CD14-positive monocyte (primary cell): ENCODE measurements at regions not wholly inside any gene's neighbourhood (a gene's known extent, or its start where the extent isn't known, plus 50 kb on each side); places are given as distances from the start of the nearest gene placed in this dataset.

Experiments used
- DNase-seq, 3 donors: peaks; one replicate each; pipeline ENCODE4 v3.0.0-alpha.2; 2011 to 2022
- H2AFZ ChIP-seq: 2 replicates; pipeline ENCODE4 v1.6.0; 2012; ENCODE audit warnings: mild to moderate bottlenecking, low read depth, low read length, inconsistent platforms; ENCODE audit not compliant: insufficient read depth, poor library complexity, severe bottlenecking
- H3K27ac ChIP-seq, 2 donors: 1 replicate in 1 of 2; 2 replicates in 1 of 2; pipeline ENCODE4 v1.5.1; 2012 to 2013; ENCODE audit warnings: low read length in 2 of 2, control low read depth in 1 of 2, inconsistent platforms in 1 of 2, low read depth in 1 of 2, mild to moderate bottlenecking in 1 of 2
- H3K27me3 ChIP-seq, 2 donors: one replicate each; pipeline versions ENCODE4 v1.6.0 to v1.6.1; 2011 to 2013; ENCODE audit warnings: low read length in 2 of 2; ENCODE audit not compliant: control insufficient read depth in 2 of 2, insufficient read depth in 2 of 2
- H3K36me3 ChIP-seq, 2 donors: replicated peaks in 1 of 2; 1 replicate in 1 of 2; 2 replicates in 1 of 2; pipeline versions ENCODE4 v1.5.1 to v1.6.1; 2012 to 2013; ENCODE audit warnings: low read length in 2 of 2, control low read depth in 1 of 2, inconsistent platforms in 1 of 2, mild to moderate bottlenecking in 1 of 2; ENCODE audit not compliant: insufficient read depth in 2 of 2, control insufficient read depth in 1 of 2
- H3K4me1 ChIP-seq, 2 donors: 1 replicate in 1 of 2; 2 replicates in 1 of 2; pipeline versions ENCODE4 v1.5.1 to v1.6.1; 2012 to 2013; ENCODE audit warnings: low read length in 2 of 2, control low read depth in 1 of 2, inconsistent platforms in 1 of 2, mild to moderate bottlenecking in 1 of 2, moderate library complexity in 1 of 2; ENCODE audit not compliant: insufficient read depth in 2 of 2, control insufficient read depth in 1 of 2
- H3K4me2 ChIP-seq: replicated peaks from 2 replicates; pipeline ENCODE3; 2012; ENCODE audit warnings: low read length, moderate library complexity, mild to moderate bottlenecking; ENCODE audit not compliant: poor library complexity, severe bottlenecking; ENCODE audit errors: extremely low read depth
- H3K4me3 ChIP-seq, 3 experiments: fragments of 200-600 bp in 1 of 3; sonication (generic) in 1 of 3; replicated peaks in 1 of 3; 1 replicate in 2 of 3; 2 replicates in 1 of 3; pipeline ENCODE4 v1.5.1; 2011 to 2013; ENCODE audit warnings: low read length in 3 of 3, mild to moderate bottlenecking in 3 of 3, control low read depth in 2 of 3, low read depth in 2 of 3, inconsistent platforms in 1 of 3, moderate library complexity in 1 of 3
- H3K79me2 ChIP-seq: 2 replicates; pipeline ENCODE4 v1.6.0; 2012; ENCODE audit warnings: mild to moderate bottlenecking, control low read depth, inconsistent platforms, low read length, moderate library complexity; ENCODE audit not compliant: insufficient read depth
- H3K9ac ChIP-seq: 2 replicates; pipeline ENCODE4 v1.6.0; 2017; ENCODE audit warnings: low read length, mild to moderate bottlenecking; ENCODE audit not compliant: insufficient read depth, poor library complexity, severe bottlenecking
- H3K9me3 ChIP-seq, 2 donors: replicated peaks in 1 of 2; 1 replicate in 1 of 2; 2 replicates in 1 of 2; pipeline versions ENCODE4 v1.5.1 to v1.6.1; 2012 to 2013; ENCODE audit warnings: low read length in 2 of 2, control low read depth in 1 of 2; ENCODE audit not compliant: control insufficient read depth in 1 of 2, insufficient read depth in 1 of 2
- H4K20me1 ChIP-seq: 2 replicates; pipeline ENCODE4 v1.6.0; 2012; ENCODE audit warnings: mild to moderate bottlenecking, low read length, control low read depth, moderate library complexity; ENCODE audit not compliant: insufficient read depth
- H3K27ac Mint-ChIP-seq, 7 donors: one replicate each; pipeline ENCODE4 v1.8.0; 2020; ENCODE audit warnings: mild to moderate bottlenecking in 7 of 7, mixed read lengths in 7 of 7, moderate library complexity in 6 of 7, inconsistent platforms in 2 of 7
- H3K27me3 Mint-ChIP-seq, 3 donors: one replicate each; pipeline ENCODE4 v1.8.0; 2021 to 2022; ENCODE audit warnings: low read depth in 3 of 3, mild to moderate bottlenecking in 3 of 3, mixed read lengths in 3 of 3, moderate library complexity in 3 of 3, inconsistent platforms in 1 of 3
- H3K36me3 Mint-ChIP-seq, 2 donors: one replicate each; pipeline ENCODE4 v1.8.0; 2020; ENCODE audit warnings: mixed read lengths in 2 of 2, inconsistent platforms in 1 of 2, mild to moderate bottlenecking in 1 of 2
- H3K4me1 Mint-ChIP-seq: one replicate; pipeline ENCODE4 v1.8.0; 2020; ENCODE audit warnings: mild to moderate bottlenecking, mixed read lengths
- H3K4me3 Mint-ChIP-seq, 2 donors: one replicate each; pipeline ENCODE4 v1.8.0; 2020; ENCODE audit warnings: mild to moderate bottlenecking in 2 of 2, mixed read lengths in 2 of 2, moderate library complexity in 1 of 2
- H3K9me3 Mint-ChIP-seq, 7 donors: one replicate each; pipeline ENCODE4 v1.8.0; 2020 to 2022; ENCODE audit warnings: mixed read lengths in 7 of 7, mild to moderate bottlenecking in 6 of 7, moderate library complexity in 6 of 7, inconsistent platforms in 2 of 7
- CTCF ChIP-seq: fragments of 200-600 bp; IDR thresholded peaks from one replicate; pipeline ENCODE4 v1.8.0; 2022; ENCODE audit warnings: antibody characterized with exemption, mild to moderate bottlenecking
- WGBS: methylation state at CpG from one replicate; pipeline ENCODE4 v1.1.5; 2013; ENCODE audit warnings: missing lambda C conversion rate; ENCODE audit not compliant: insufficient coverage; 5-methylcytosine and 5-hydroxymethylcytosine counted together
- intact Hi-C, 2 donors: fragments of 100-400 bp; cut with micrococcal nuclease; formaldehyde crosslinking; loops; one replicate each; pipeline versions ENCODE4 v1.15.0 to v1.15.1; 2023

- H3K36me3 ChIP-seq, result no peaks in the 10 kb centered on the region
- no peak overlapping the region for H3K4me2 ChIP-seq
- H3K9me3 Mint-ChIP-seq, result peaks cover 0 to 7% (median 5%) of the 10 kb centered on the region in 7 donors
- no peaks in the 10 kb centered on the region for H3K4me1 Mint-ChIP-seq
- H3K4me3 Mint-ChIP-seq, result no peak overlapping the region
- no peaks in the 10 kb centered on the region for H3K4me1 ChIP-seq
- no peaks in the 10 kb centered on the region for H3K27me3 Mint-ChIP-seq
- H3K27ac Mint-ChIP-seq, result no peak overlapping the region
- no peaks in the 10 kb centered on the region for H3K79me2 ChIP-seq
- intact Hi-C loops, result no loop called here
- H2AFZ ChIP-seq, result no peak overlapping the region
- no peak for TF ChIP-seq CTCF
- WGBS, result 80% methylated on average over 1 of the region's 6 CpGs
- peaks cover 0 to 3% of the 10 kb centered on the region in 2 donors for H3K9me3 ChIP-seq
- H3K4me3 ChIP-seq, result no peak overlapping the region
- no peak overlapping the region for H3K27ac ChIP-seq
- no peak for DNase-seq
- no peaks in the 10 kb centered on the region for H3K27me3 ChIP-seq
- H3K36me3 Mint-ChIP-seq, result no peaks in the 10 kb centered on the region
- no peak overlapping the region for H3K9ac ChIP-seq
- no peaks in the 10 kb centered on the region for H4K20me1 ChIP-seq
Observed at GRCh38 chr20:55649254-55649653, 356.1 kb downstream of the CBLN4 start.

GRCh38 chr20:55646851-55647250 lies 358.5 kb downstream of the CBLN4 start:
- Histone ChIP-seq H2AFZ (no peak overlapping the region), H3K36me3 (no peaks in the 10 kb centered on the region), H3K79me2 (no peaks in the 10 kb centered on the region), H4K20me1 (no peaks in the 10 kb centered on the region), H3K27me3 (no peaks in the 10 kb centered on the region), H3K4me3 (no peak overlapping the region), H3K27ac (no peak overlapping the region), H3K4me2 (no peak overlapping the region), H3K4me1 (no peaks in the 10 kb centered on the region), H3K9ac (no peak overlapping the region), H3K9me3 (peaks cover 2 to 3% of the 10 kb centered on the region in 2 donors)
- whole genome bisulfite sequencing, result no CpG with 5 or more reads among the region's 4 CpGs
- TF ChIP-seq CTCF, result no peak
- H3K27ac Mint-ChIP-seq, result no peak overlapping the region
- H3K9me3 Mint-ChIP-seq, result peaks cover 0 to 7% (median 3%) of the 10 kb centered on the region in 7 donors
- DNase-seq, result no peak
- H3K4me1 Mint-ChIP-seq, result no peaks in the 10 kb centered on the region
- H3K4me3 Mint-ChIP-seq, result no peak overlapping the region
- intact Hi-C loops, result no loop called here
- no peaks in the 10 kb centered on the region for H3K36me3 Mint-ChIP-seq
- no peaks in the 10 kb centered on the region for H3K27me3 Mint-ChIP-seq
